ENCODE measurements at regions not wholly inside any gene's neighbourhood (a gene's known extent, or its start where the extent isn't known, plus 50 kb on each side); places are given as distances from the start of the nearest gene placed in this dataset.

GRCh38 chr2:118706844-118707243, 140.6 kb downstream of the EN1 start:
- no peak for DNase-seq (ENCODE audit: extremely low read depth in 1 of 11, low read depth in 9 of 11, low spot score in 4 of 11)

- no peak for DNase-seq (ENCODE audit: extremely low read depth in 1 of 11, low read depth in 9 of 11, low spot score in 4 of 11)
These were observed 141.1 kb downstream of the EN1 start for GRCh38 chr2:118706371-118706770.

- DNase-seq (ENCODE audit: extremely low read depth in 1 of 11, low read depth in 9 of 11, low spot score in 4 of 11): no peak
These were observed 142.4 kb downstream of the EN1 start for GRCh38 chr2:118705032-118705431.

- DNase-seq (ENCODE audit: extremely low read depth in 1 of 11, low read depth in 9 of 11, low spot score in 4 of 11): no peak
These were observed 147.8 kb downstream of the EN1 start for GRCh38 chr2:118699447-118700175.

GRCh38 chr2:118698564-118698963, 148.9 kb downstream of the EN1 start:
- DNase-seq (ENCODE audit: extremely low read depth in 1 of 11, low read depth in 9 of 11, low spot score in 4 of 11): no peak

GRCh38 chr2:118697781-118698180, 149.7 kb downstream of the EN1 start:
- DNase-seq (ENCODE audit: extremely low read depth in 1 of 11, low read depth in 9 of 11, low spot score in 4 of 11): no peak

GRCh38 chr2:118696786-118697465, 150.5 kb downstream of the EN1 start:
- no peak for DNase-seq (ENCODE audit: extremely low read depth in 1 of 11, low read depth in 9 of 11, low spot score in 4 of 11)

- no peak for DNase-seq (ENCODE audit: extremely low read depth in 1 of 11, low read depth in 9 of 11, low spot score in 4 of 11)
These were observed 154.1 kb downstream of the EN1 start for GRCh38 chr2:118693287-118693822.

GRCh38 chr2:118689874-118690273, 157.6 kb downstream of the EN1 start:
- DNase-seq (ENCODE audit: extremely low read depth in 1 of 11, low read depth in 9 of 11, low spot score in 4 of 11): no peak

GRCh38 chr2:118689456-118689855, 158.0 kb downstream of the EN1 start:
- DNase-seq (ENCODE audit: extremely low read depth in 1 of 11, low read depth in 9 of 11, low spot score in 4 of 11): no peak

- DNase-seq (ENCODE audit: extremely low read depth in 1 of 11, low read depth in 9 of 11, low spot score in 4 of 11): no peak
These were observed 158.4 kb downstream of the EN1 start for GRCh38 chr2:118689033-118689432.

GRCh38 chr2:118687698-118688097, 159.8 kb downstream of the EN1 start:
- DNase-seq (ENCODE audit: extremely low read depth in 1 of 11, low read depth in 9 of 11, low spot score in 4 of 11): no peak

GRCh38 chr2:118687192-118687591, 160.3 kb downstream of the EN1 start:
- no peak for DNase-seq (ENCODE audit: extremely low read depth in 1 of 11, low read depth in 9 of 11, low spot score in 4 of 11)

- no peak for DNase-seq (ENCODE audit: extremely low read depth in 1 of 11, low read depth in 9 of 11, low spot score in 4 of 11)
These were observed 161.1 kb downstream of the EN1 start for GRCh38 chr2:118686346-118686745.

GRCh38 chr2:118683460-118683859, 164.0 kb downstream of the EN1 start:
- DNase-seq (ENCODE audit: extremely low read depth in 1 of 11, low read depth in 9 of 11, low spot score in 4 of 11): no peak

- no peak for DNase-seq (ENCODE audit: extremely low read depth in 1 of 11, low read depth in 9 of 11, low spot score in 4 of 11)
These were observed 168.5 kb downstream of the EN1 start for GRCh38 chr2:118678985-118679384.

GRCh38 chr2:118677546-118677945, 169.9 kb downstream of the EN1 start:
- no peak for DNase-seq (ENCODE audit: extremely low read depth in 1 of 11, low read depth in 9 of 11, low spot score in 4 of 11)

GRCh38 chr2:118675531-118675930, 171.9 kb downstream of the EN1 start:
- no peak for DNase-seq (ENCODE audit: extremely low read depth in 1 of 11, low read depth in 9 of 11, low spot score in 4 of 11)

GRCh38 chr2:118672571-118673158, 174.8 kb downstream of the EN1 start:
- DNase-seq (ENCODE audit: extremely low read depth in 1 of 11, low read depth in 9 of 11, low spot score in 4 of 11): no peak

All from renal cortex interstitium (tissue), 11 donors.